PC-3 (cell line): ENCODE measurements at regions not wholly inside any gene's neighbourhood (a gene's known extent, or its start where the extent isn't known, plus 50 kb on each side); places are given as distances from the start of the nearest gene placed in this dataset.

ENCODE experiments used
- ATAC-seq: fragments of 200-7000 bp; cut with Tn5 transposase; 2 replicates; pipeline ENCODE4 v1.9.1; 2020; ENCODE audit warnings: mild to moderate bottlenecking, moderate library complexity
- BruUV-seq: library from RNA; stranded (reverse); fragments of 400-500 nt; replicated peaks from 2 replicates; lab custom pipeline; 2021; lab: Mats Ljungman, UMichigan
- CTCF ChIA-PET: fragments of 300-600 bp; sonication (Branson Sonifier 250); formaldehyde crosslinking; loops from one replicate; lab custom pipeline; 2022; ENCODE audit warnings: antibody characterized with exemption; lab: Charles Lee
- POLR2A ChIA-PET: fragments of 300-600 bp; sonication (Branson Sonifier 250); formaldehyde crosslinking; loops from one replicate; lab custom pipeline; 2022; ENCODE audit warnings: antibody characterized with exemption; ENCODE audit not compliant: unreplicated experiment; lab: Charles Lee
- DNase-seq: peaks from one replicate; pipeline ENCODE4 v3.0.0-alpha.2; 2015
- H2AFZ ChIP-seq: fragments of 300-600 bp; sonication (generic); 2 replicates; pipeline ENCODE4 v1.6.0; 2016; ENCODE audit warnings: antibody characterized with exemption, low read length
- H3F3A ChIP-seq: fragments of 300-600 bp; sonication (generic); one replicate; pipeline ENCODE4 v1.6.0; 2017; ENCODE audit warnings: antibody characterized with exemption, low read length, control low read depth, mild to moderate bottlenecking; ENCODE audit not compliant: unreplicated experiment
- H3K27ac ChIP-seq: fragments of 300-600 bp; sonication (generic); 2 replicates; pipeline ENCODE4 v1.5.1; 2016; ENCODE audit warnings: mild to moderate bottlenecking, low read length
- H3K27me3 ChIP-seq: fragments of 300-600 bp; sonication (generic); 2 replicates; pipeline ENCODE4 v1.6.1; 2016; ENCODE audit warnings: low read length, mixed read lengths
- H3K36me3 ChIP-seq: fragments of 300-600 bp; sonication (generic); 2 replicates; pipeline ENCODE4 v1.6.1; 2016; ENCODE audit warnings: low read depth, mixed run types, low read length, mixed read lengths
- H3K4me1 ChIP-seq: fragments of 300-600 bp; sonication (generic); 2 replicates; pipeline ENCODE4 v1.5.1; 2016; ENCODE audit warnings: low read length; ENCODE audit not compliant: insufficient read depth
- H3K4me2 ChIP-seq: fragments of 300-600 bp; sonication (generic); 2 replicates; pipeline ENCODE4 v1.6.0; 2016; ENCODE audit warnings: low read length
- H3K4me3 ChIP-seq: fragments of 300-600 bp; sonication (generic); 2 replicates; pipeline ENCODE4 v1.5.1; 2016; ENCODE audit warnings: mild to moderate bottlenecking, low read length, mixed read lengths
- H3K79me2 ChIP-seq: fragments of 300-600 bp; sonication (generic); 2 replicates; pipeline ENCODE4 v1.6.1; 2017; ENCODE audit warnings: low read length, mixed read lengths
- H3K9ac ChIP-seq: fragments of 300-600 bp; sonication (generic); 2 replicates; pipeline ENCODE4 v1.6.0; 2016; ENCODE audit warnings: mild to moderate bottlenecking, low read length
- H3K9me2 ChIP-seq: fragments of 300-600 bp; sonication (generic); replicated peaks from 2 replicates; pipeline ENCODE4 v1.6.1; 2016; ENCODE audit warnings: mixed run types, low read length, mixed read lengths
- H3K9me3 ChIP-seq: fragments of 300-600 bp; sonication (generic); 2 replicates; pipeline ENCODE4 v1.6.1; 2016; ENCODE audit warnings: low read length, mixed read lengths
- H4K20me1 ChIP-seq: fragments of 300-600 bp; sonication (generic); 2 replicates; pipeline ENCODE4 v1.6.1; 2016; ENCODE audit warnings: low read length, mixed read lengths
- CTCF ChIP-seq: fragments of 300-600 bp; sonication (generic); conservative IDR thresholded peaks from 2 replicates; pipeline ENCODE4 v1.5.1; 2017; ENCODE audit warnings: antibody characterized with exemption, low read depth, mild to moderate bottlenecking, low read length
- EZH2 ChIP-seq: fragments of 300-600 bp; sonication (generic); IDR thresholded peaks from one replicate; pipeline ENCODE4 v1.6.1; 2017; ENCODE audit warnings: antibody characterized with exemption, mild to moderate bottlenecking, low read length; ENCODE audit not compliant: unreplicated experiment
- EZH2phosphoT487 ChIP-seq: fragments of 300-600 bp; sonication (generic); IDR thresholded peaks from 2 replicates; pipeline ENCODE4 v1.6.1; 2018; ENCODE audit warnings: mild to moderate bottlenecking, antibody characterized with exemption, low read length, borderline replicate concordance
- intact Hi-C: fragments of 100-400 bp; cut with micrococcal nuclease; formaldehyde crosslinking; loops from 2 replicates; pipeline ENCODE4 v1.9.0; 2023

- intact Hi-C loops = loop anchor here (1.0 to 10.0 kb wide), 3 partner anchors 50 to 342 kb away; no protein-coding TSS in a partner anchor
- peaks cover 27% of the 10 kb centered on the region for H3K4me1 ChIP-seq
Measured at GRCh38 chr14:61636779-61637178, 58.5 kb upstream of the HIF1A start.

GRCh38 chr14:61638595-61639387 lies 56.5 kb upstream of the HIF1A start:
- intact Hi-C loops = loop anchor here (1.0 to 10.0 kb wide), 4 partner anchors 9 to 344 kb away; no protein-coding TSS in a partner anchor
- CTCF ChIA-PET = interaction anchor here (0.6 to 1.0 kb wide), 3 partner anchors 76 to 108 kb away, joined by 3 read pairs; no protein-coding TSS in a partner anchor
- ATAC-seq = peak; percentile 90

More at GRCh38 chr14:61636779-61637178, 58.5 kb upstream of the HIF1A start:
- no peak overlapping the region for H3K4me3 ChIP-seq
- no peak overlapping the region for H3K9ac ChIP-seq
- H3K9me2 ChIP-seq = no peaks in the 10 kb centered on the region
- DNase-seq (no peak), ATAC-seq (no peak)
- no peak overlapping the region for H3K27ac ChIP-seq
- H3K9me3 ChIP-seq = no peaks in the 10 kb centered on the region
- ChIA-PET CTCF (no interaction called here), POLR2A (no interaction called here)
- no peaks in the 10 kb centered on the region for H3K36me3 ChIP-seq
- TF ChIP-seq EZH2phosphoT487 (no peak), EZH2 (no peak), CTCF (no peak)
- no peak overlapping the region for H2AFZ ChIP-seq
- H3F3A ChIP-seq = peaks cover 7% of the 10 kb centered on the region
- H3K4me2 ChIP-seq = no peak overlapping the region
- H3K27me3 ChIP-seq = no peaks in the 10 kb centered on the region
- no TSS peak for BruUV-seq
- H4K20me1 ChIP-seq = no peaks in the 10 kb centered on the region
- no peaks in the 10 kb centered on the region for H3K79me2 ChIP-seq

More at GRCh38 chr14:61638595-61639387, 56.5 kb upstream of the HIF1A start:
- peak; percentile 92 for DNase-seq
- H3K4me3 ChIP-seq = 0 out of 2 replicates have a peak overlapping the region, but pooled peaks have one; percentile 3
- H3K27me3 ChIP-seq = no peaks in the 10 kb centered on the region
- H3K79me2 ChIP-seq = no peaks in the 10 kb centered on the region
- no TSS peak for BruUV-seq
- peak overlapping the region; percentile 75 for H3K27ac ChIP-seq
- H3K9me3 ChIP-seq = no peaks in the 10 kb centered on the region
- no peaks in the 10 kb centered on the region for H3K36me3 ChIP-seq
- no peaks in the 10 kb centered on the region for H3K9me2 ChIP-seq
- peak overlapping the region; percentile 47 for H3K4me2 ChIP-seq
- no peak for TF ChIP-seq EZH2phosphoT487
- TF ChIP-seq EZH2 = no peak
- TF ChIP-seq CTCF = no peak
- H2AFZ ChIP-seq = no peak overlapping the region
- POLR2A ChIA-PET = interaction anchor here (0.6 to 1.0 kb wide), 3 partner anchors 9 to 77 kb away, joined by 3 to 6 read pairs (median 3); no protein-coding TSS in a partner anchor
- H4K20me1 ChIP-seq = no peaks in the 10 kb centered on the region
- peaks cover 36% of the 10 kb centered on the region for H3K4me1 ChIP-seq
- H3K9ac ChIP-seq = peak overlapping the region; percentile 33
- H3F3A ChIP-seq = peaks cover 7% of the 10 kb centered on the region
